ENCODE measurements at regions not wholly inside any gene's neighbourhood (a gene's known extent, or its start where the extent isn't known, plus 50 kb on each side); places are given as distances from the start of the nearest gene placed in this dataset.
"Not testable (repeated sequence)": the region's sequence is repeated elsewhere in the genome, so short reads cannot be mapped to it uniquely, and the experiment has no call there.

- ChIA-PET CTCF (no interaction called here), POLR2A (no interaction called here)
Measured at GRCh38 chr9:82115900-82116299, 127.3 kb downstream of the SPATA31D1 start.

GRCh38 chr9:82116556-82116955 lies 128.0 kb downstream of the SPATA31D1 start:
- POLR2A ChIA-PET, result no interaction called here
- CTCF ChIA-PET, result no interaction called here

GRCh38 chr9:82117026-82117811 lies 128.6 kb downstream of the SPATA31D1 start:
- CTCF ChIA-PET, result no interaction called here
- POLR2A ChIA-PET, result no interaction called here

GRCh38 chr9:82122731-82123130 lies 134.2 kb downstream of the SPATA31D1 start:
- ChIA-PET CTCF (no interaction called here), POLR2A (no interaction called here)

- ChIA-PET POLR2A (no interaction called here), CTCF (no interaction called here)
Measured at GRCh38 chr9:82124090-82124489, 135.5 kb downstream of the SPATA31D1 start.

- ChIA-PET CTCF (no interaction called here), POLR2A (no interaction called here)
Measured at GRCh38 chr9:82126256-82126655, 137.7 kb downstream of the SPATA31D1 start.

GRCh38 chr9:82127465-82127864 lies 138.9 kb downstream of the SPATA31D1 start:
- ChIA-PET POLR2A (no interaction called here), CTCF (no interaction called here)

GRCh38 chr9:82128011-82128696 lies 139.6 kb downstream of the SPATA31D1 start:
- ChIA-PET CTCF (no interaction called here), POLR2A (no interaction called here)

- ChIA-PET CTCF (interaction anchor here (0.7 kb wide), 1 partner anchor 643 kb away, joined by 3 read pairs; no protein-coding TSS in a partner anchor), POLR2A (no interaction called here)
Measured at GRCh38 chr9:82129708-82130107, 141.1 kb downstream of the SPATA31D1 start.

- ChIA-PET POLR2A (no interaction called here), CTCF (no interaction called here)
Measured at GRCh38 chr9:82130331-82131042, 141.9 kb downstream of the SPATA31D1 start.

- CTCF ChIA-PET, result no interaction called here
- POLR2A ChIA-PET, result no interaction called here
Measured at GRCh38 chr9:82131072-82131471, 142.5 kb downstream of the SPATA31D1 start.

- ChIA-PET CTCF (interaction anchor here (0.5 kb wide), 1 partner anchor 323 kb away, joined by 3 read pairs; no protein-coding TSS in a partner anchor), POLR2A (no interaction called here)
Measured at GRCh38 chr9:82132024-82132423, 143.5 kb downstream of the SPATA31D1 start.

GRCh38 chr9:82134010-82134409 lies 145.4 kb downstream of the SPATA31D1 start:
- ChIA-PET CTCF (no interaction called here), POLR2A (no interaction called here)

GRCh38 chr9:82135106-82135505 lies 146.5 kb downstream of the SPATA31D1 start:
- CTCF ChIA-PET, result no interaction called here
- POLR2A ChIA-PET, result no interaction called here

- POLR2A ChIA-PET, CTCF ChIA-PET: not testable (repeated sequence)
Measured at GRCh38 chr9:82138081-82138480, 149.5 kb downstream of the SPATA31D1 start.

GRCh38 chr9:82140471-82140870 lies 151.9 kb downstream of the SPATA31D1 start:
- ChIA-PET POLR2A (no interaction called here), CTCF (no interaction called here)

GRCh38 chr9:82144803-82145202 lies 156.2 kb downstream of the SPATA31D1 start:
- CTCF ChIA-PET, result no interaction called here
- POLR2A ChIA-PET, result no interaction called here

- POLR2A ChIA-PET, result no interaction called here
- CTCF ChIA-PET, result no interaction called here
Measured at GRCh38 chr9:82146677-82147076, 158.1 kb downstream of the SPATA31D1 start.

- ChIA-PET CTCF (no interaction called here), POLR2A (no interaction called here)
Measured at GRCh38 chr9:82147798-82148425, 159.3 kb downstream of the SPATA31D1 start.

GRCh38 chr9:82148426-82148810 lies 159.8 kb downstream of the SPATA31D1 start:
- ChIA-PET POLR2A (no interaction called here), CTCF (no interaction called here)
